ENCODE measurements at regions not wholly inside any gene's neighbourhood (a gene's known extent, or its start where the extent isn't known, plus 50 kb on each side); places are given as distances from the start of the nearest gene placed in this dataset.

DNA sequence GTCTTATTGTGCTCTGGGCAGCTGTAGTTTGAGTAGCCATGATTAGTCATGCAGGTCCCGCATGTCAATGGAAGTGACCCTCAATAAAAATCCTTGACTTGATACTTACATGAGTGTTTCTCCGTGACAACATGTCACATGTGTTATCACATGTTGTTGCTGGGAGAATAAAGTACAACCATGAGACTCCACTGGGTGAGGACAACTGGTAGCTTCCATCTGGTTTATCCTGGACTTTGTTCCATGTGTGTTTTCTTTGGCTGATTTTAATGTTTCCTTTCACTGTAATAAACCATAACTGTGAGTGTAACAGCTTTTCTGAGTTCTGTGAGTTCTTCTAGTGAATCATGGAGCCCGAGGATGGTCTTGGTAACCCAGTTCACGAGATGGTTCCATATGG lies 63.1 kb upstream of the NDN start:
- Histone ChIP-seq H3K27me3 (no peaks in the 10 kb centered on the region), H3K27ac (no peak overlapping the region), H3K9me3 (no peaks in the 10 kb centered on the region), H3K4me3 (no peak overlapping the region), H3K4me1 (no peaks in the 10 kb centered on the region), H3K36me3 (no peaks in the 10 kb centered on the region)
- TF ChIP-seq, protein P1, sequence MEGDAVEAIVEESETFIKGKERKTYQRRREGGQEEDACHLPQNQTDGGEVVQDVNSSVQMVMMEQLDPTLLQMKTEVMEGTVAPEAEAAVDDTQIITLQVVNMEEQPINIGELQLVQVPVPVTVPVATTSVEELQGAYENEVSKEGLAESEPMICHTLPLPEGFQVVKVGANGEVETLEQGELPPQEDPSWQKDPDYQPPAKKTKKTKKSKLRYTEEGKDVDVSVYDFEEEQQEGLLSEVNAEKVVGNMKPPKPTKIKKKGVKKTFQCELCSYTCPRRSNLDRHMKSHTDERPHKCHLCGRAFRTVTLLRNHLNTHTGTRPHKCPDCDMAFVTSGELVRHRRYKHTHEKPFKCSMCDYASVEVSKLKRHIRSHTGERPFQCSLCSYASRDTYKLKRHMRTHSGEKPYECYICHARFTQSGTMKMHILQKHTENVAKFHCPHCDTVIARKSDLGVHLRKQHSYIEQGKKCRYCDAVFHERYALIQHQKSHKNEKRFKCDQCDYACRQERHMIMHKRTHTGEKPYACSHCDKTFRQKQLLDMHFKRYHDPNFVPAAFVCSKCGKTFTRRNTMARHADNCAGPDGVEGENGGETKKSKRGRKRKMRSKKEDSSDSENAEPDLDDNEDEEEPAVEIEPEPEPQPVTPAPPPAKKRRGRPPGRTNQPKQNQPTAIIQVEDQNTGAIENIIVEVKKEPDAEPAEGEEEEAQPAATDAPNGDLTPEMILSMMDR (IDR thresholded peaks at IDR 0.05) = no peak
- DNase-seq (ENCODE audit: low spot score) = no peak

DNA sequence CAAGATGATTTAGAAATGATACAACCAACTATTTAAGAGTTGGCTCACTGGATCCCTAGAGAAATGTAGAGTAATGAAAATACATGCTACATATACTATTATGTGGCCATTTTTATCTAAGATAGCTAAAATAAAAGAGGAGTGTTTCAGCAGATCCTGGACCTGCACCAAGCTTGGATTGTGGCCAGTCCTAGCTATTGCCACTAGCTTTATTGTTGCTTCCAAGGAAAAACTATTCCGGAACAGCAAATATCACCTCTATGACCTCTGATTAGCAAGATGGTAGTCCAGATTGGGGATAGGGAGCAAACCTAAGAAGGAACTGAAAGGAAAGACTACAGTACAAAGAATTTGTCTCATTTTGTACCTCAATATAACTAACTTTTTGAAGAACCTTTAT lies 63.7 kb upstream of the NDN start:
- Histone ChIP-seq H3K27me3 (no peaks in the 10 kb centered on the region), H3K9me3 (no peaks in the 10 kb centered on the region), H3K4me1 (no peaks in the 10 kb centered on the region), H3K27ac (no peak overlapping the region), H3K36me3 (no peaks in the 10 kb centered on the region), H3K4me3 (no peak overlapping the region)
- TF ChIP-seq, protein P1 (IDR thresholded peaks at IDR 0.05) = no peak
- no peak for DNase-seq (ENCODE audit: low spot score)

DNA sequence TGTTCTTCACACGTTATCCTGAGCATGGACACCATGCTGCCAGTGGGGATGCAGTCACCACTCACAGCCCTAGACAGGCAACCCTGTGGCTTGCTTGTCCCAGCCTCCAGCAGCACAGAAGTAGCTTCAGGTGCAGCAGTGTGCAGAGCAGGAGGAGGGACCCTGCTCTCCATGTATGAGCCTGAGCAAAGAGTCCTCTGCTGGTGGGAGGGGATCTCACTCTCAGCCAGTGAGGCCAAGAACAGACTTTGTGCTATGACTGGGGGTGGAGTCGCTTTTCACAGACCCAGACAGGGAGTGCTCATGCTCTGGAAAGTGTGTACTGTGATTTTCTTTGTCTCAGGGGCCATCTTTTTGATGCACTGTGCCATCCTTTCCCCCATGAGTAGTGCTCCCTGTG lies 66.1 kb upstream of the NDN start:
- Histone ChIP-seq H3K4me1 (no peaks in the 10 kb centered on the region), H3K27ac (no peak overlapping the region), H3K9me3 (no peaks in the 10 kb centered on the region), H3K4me3 (no peak overlapping the region), H3K36me3 (no peaks in the 10 kb centered on the region), H3K27me3 (no peaks in the 10 kb centered on the region)
- DNase-seq (ENCODE audit: low spot score) = no peak
- TF ChIP-seq, protein P1 (IDR thresholded peaks at IDR 0.05) = no peak

DNA sequence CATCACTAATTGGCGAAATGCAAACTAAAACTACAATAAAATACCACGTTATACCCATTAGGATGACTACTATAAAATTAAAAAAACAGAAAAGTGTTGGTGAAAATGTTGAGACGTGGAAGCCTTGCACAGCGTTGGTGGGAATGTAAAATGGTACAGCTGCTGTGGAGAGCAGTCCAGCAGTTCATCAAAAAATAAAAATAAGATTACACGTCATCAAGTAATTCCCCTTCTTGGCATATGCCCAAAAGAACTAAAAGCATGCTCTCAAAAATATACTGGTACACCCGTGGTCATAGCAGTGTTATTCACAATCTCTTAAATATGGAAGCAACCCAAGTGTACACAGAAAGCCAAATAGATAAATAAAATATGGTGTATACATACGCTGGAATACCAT lies 71.8 kb upstream of the NDN start:
- H3K4me1 ChIP-seq = no peaks in the 10 kb centered on the region
- H3K36me3 ChIP-seq = no peaks in the 10 kb centered on the region
- no peaks in the 10 kb centered on the region for H3K27me3 ChIP-seq
- no peaks in the 10 kb centered on the region for H3K9me3 ChIP-seq
- TF ChIP-seq, protein P1 (IDR thresholded peaks at IDR 0.05) = no peak
- no peak for DNase-seq (ENCODE audit: low spot score)
- H3K27ac ChIP-seq = no peak overlapping the region
- H3K4me3 ChIP-seq = no peak overlapping the region

DNA sequence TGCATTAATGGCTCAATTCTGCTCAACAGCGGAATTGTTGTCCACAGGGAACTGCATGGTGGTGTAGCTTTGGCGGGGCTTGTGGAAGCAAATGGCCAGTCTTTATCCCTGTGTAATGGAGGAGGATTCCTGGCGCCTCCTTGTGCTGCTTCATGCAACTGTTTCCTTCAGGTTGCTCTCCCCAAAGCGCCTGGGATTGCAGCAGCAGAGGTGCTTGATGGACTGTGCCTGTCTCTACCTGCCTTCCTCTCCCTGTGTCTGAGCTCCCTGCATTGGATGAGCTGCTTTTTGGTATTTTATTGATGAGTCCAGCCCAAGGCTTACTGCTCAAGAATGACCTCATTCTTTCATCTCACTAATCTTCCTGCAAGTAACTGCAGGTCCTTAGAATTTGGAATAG lies 72.9 kb upstream of the NDN start:
- no peaks in the 10 kb centered on the region for H3K27me3 ChIP-seq
- H3K9me3 ChIP-seq = no peaks in the 10 kb centered on the region
- no peak overlapping the region for H3K4me3 ChIP-seq
- DNase-seq (ENCODE audit: low spot score) = no peak
- H3K4me1 ChIP-seq = no peaks in the 10 kb centered on the region
- H3K27ac ChIP-seq = no peak overlapping the region
- TF ChIP-seq, protein P1 (IDR thresholded peaks at IDR 0.05) = no peak
- H3K36me3 ChIP-seq = no peaks in the 10 kb centered on the region

DNA sequence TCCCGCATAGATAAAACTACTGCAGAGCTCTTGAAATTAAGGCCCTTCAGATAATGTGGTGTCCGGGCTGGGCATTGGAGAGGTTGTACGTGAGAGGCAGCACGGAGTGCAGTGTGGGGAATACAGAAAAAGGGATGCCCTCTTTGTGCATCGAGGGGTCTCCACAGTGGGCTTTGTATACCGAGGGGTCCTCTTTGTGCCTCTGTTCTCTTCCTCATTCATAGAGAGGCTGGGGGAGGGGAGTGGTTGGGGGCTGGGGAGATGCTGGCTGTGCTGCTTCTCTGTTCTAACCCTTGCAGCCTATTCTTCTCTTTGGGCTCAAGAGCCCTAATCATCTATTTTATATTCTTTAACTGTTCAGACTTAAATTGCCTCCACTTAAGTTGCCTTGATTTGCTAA lies 74.3 kb upstream of the NDN start:
- TF ChIP-seq, protein P1 (IDR thresholded peaks at IDR 0.05) = no peak
- Histone ChIP-seq H3K4me1 (no peaks in the 10 kb centered on the region), H3K36me3 (no peaks in the 10 kb centered on the region), H3K9me3 (no peaks in the 10 kb centered on the region), H3K4me3 (no peak overlapping the region), H3K27ac (no peak overlapping the region), H3K27me3 (no peaks in the 10 kb centered on the region)
- no peak for DNase-seq (ENCODE audit: low spot score)

All from right atrium auricular region (tissue), 2 donors.